ENCODE measurements at regions not wholly inside any gene's neighbourhood (a gene's known extent, or its start where the extent isn't known, plus 50 kb on each side); places are given as distances from the start of the nearest gene placed in this dataset.

DNA sequence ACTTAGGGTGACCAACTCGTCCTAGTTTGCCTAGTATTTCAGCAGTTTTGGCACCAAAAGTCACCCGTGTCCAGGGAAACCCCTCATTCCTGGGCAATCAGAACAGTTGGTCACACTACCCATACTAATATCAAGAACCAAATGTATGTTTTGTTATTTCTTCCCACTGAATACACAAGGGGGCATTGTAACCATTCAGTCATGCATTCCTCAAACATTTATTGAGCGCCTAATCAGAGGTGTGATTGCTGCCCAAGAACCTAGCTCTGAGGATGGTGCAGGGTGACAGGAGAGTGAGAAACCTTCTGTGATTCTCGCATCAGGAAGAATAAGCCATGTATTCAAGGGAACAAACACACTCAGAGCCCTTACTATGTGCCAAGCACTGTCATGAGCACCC is 69.8 kb upstream of the RAI2 start:
- TF ChIP-seq EZH2 (IDR thresholded peaks at IDR 0.05; ENCODE audit: low read length, missing control alignments): no peak
- TF ChIP-seq, protein P1, sequence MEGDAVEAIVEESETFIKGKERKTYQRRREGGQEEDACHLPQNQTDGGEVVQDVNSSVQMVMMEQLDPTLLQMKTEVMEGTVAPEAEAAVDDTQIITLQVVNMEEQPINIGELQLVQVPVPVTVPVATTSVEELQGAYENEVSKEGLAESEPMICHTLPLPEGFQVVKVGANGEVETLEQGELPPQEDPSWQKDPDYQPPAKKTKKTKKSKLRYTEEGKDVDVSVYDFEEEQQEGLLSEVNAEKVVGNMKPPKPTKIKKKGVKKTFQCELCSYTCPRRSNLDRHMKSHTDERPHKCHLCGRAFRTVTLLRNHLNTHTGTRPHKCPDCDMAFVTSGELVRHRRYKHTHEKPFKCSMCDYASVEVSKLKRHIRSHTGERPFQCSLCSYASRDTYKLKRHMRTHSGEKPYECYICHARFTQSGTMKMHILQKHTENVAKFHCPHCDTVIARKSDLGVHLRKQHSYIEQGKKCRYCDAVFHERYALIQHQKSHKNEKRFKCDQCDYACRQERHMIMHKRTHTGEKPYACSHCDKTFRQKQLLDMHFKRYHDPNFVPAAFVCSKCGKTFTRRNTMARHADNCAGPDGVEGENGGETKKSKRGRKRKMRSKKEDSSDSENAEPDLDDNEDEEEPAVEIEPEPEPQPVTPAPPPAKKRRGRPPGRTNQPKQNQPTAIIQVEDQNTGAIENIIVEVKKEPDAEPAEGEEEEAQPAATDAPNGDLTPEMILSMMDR (conservative IDR thresholded peaks at IDR 0.05 in 1 of 2, IDR thresholded peaks at IDR 0.05 in 1 of 2; ENCODE audit: low read depth in 1 of 2, low read length in 2 of 2): no peak
- no peak overlapping the region for H2AFZ ChIP-seq (ENCODE audit: low read length)
- DNase-seq (ENCODE audit: low read depth in 2 of 2): no peak
- H3K9ac ChIP-seq (ENCODE audit: insufficient read depth, low read length): no peak overlapping the region
- no peak overlapping the region for H3K27ac ChIP-seq (ENCODE audit: insufficient read depth, low read length)
- H3K4me3 ChIP-seq (replicated peaks in 1 of 4; ENCODE audit: control extremely low read depth in 1 of 4, insufficient read depth in 1 of 4, low read depth in 3 of 4, low read length in 4 of 4): no peak overlapping the region
- no peaks in the 10 kb centered on the region for H3K79me2 ChIP-seq (ENCODE audit: control insufficient read depth, insufficient read depth, low read length)
- no peak overlapping the region for H3K4me2 ChIP-seq (ENCODE audit: extremely low read depth, insufficient read depth, low read length)
- no peaks in the 10 kb centered on the region for H4K20me1 ChIP-seq (ENCODE audit: control insufficient read depth, extremely low read depth, insufficient read depth, low read length)
- H3K4me1 ChIP-seq (ENCODE audit: control insufficient read depth, extremely low read depth, insufficient read depth, low read length): no peaks in the 10 kb centered on the region
- no peaks in the 10 kb centered on the region for H3K27me3 ChIP-seq (ENCODE audit: control insufficient read depth, insufficient read depth, low read length)
- H3K36me3 ChIP-seq (ENCODE audit: control insufficient read depth, insufficient read depth, low read length): no peaks in the 10 kb centered on the region
- no peaks in the 10 kb centered on the region for H3K9me3 ChIP-seq (ENCODE audit: control insufficient read depth, insufficient read depth, low read depth, low read length)

GRCh38 chrX:17923546-17923945 is 62.4 kb upstream of the RAI2 start:
- Histone ChIP-seq H2AFZ (ENCODE audit: low read length) (no peak overlapping the region), H3K4me1 (ENCODE audit: control insufficient read depth, extremely low read depth, insufficient read depth, low read length) (no peaks in the 10 kb centered on the region), H4K20me1 (ENCODE audit: control insufficient read depth, extremely low read depth, insufficient read depth, low read length) (no peaks in the 10 kb centered on the region), H3K4me2 (ENCODE audit: extremely low read depth, insufficient read depth, low read length) (no peak overlapping the region), H3K9ac (ENCODE audit: insufficient read depth, low read length) (no peak overlapping the region), H3K27ac (ENCODE audit: insufficient read depth, low read length) (no peak overlapping the region), H3K27me3 (ENCODE audit: control insufficient read depth, insufficient read depth, low read length) (no peaks in the 10 kb centered on the region), H3K79me2 (ENCODE audit: control insufficient read depth, insufficient read depth, low read length) (no peaks in the 10 kb centered on the region), H3K9me3 (ENCODE audit: control insufficient read depth, insufficient read depth, low read depth, low read length) (no peaks in the 10 kb centered on the region), H3K36me3 (ENCODE audit: control insufficient read depth, insufficient read depth, low read length) (no peaks in the 10 kb centered on the region), H3K4me3 (replicated peaks in 1 of 4; ENCODE audit: control extremely low read depth in 1 of 4, insufficient read depth in 1 of 4, low read depth in 3 of 4, low read length in 4 of 4) (no peak overlapping the region)
- no peak for DNase-seq (ENCODE audit: low read depth in 2 of 2)
- TF ChIP-seq EZH2 (IDR thresholded peaks at IDR 0.05; ENCODE audit: low read length, missing control alignments): no peak
- TF ChIP-seq, protein P1 (conservative IDR thresholded peaks at IDR 0.05 in 1 of 2, IDR thresholded peaks at IDR 0.05 in 1 of 2; ENCODE audit: low read depth in 1 of 2, low read length in 2 of 2): no peak

- Histone ChIP-seq H3K9ac (ENCODE audit: insufficient read depth, low read length) (no peak overlapping the region), H3K4me1 (ENCODE audit: control insufficient read depth, extremely low read depth, insufficient read depth, low read length) (no peaks in the 10 kb centered on the region), H3K79me2 (ENCODE audit: control insufficient read depth, insufficient read depth, low read length) (no peaks in the 10 kb centered on the region), H3K4me3 (replicated peaks in 1 of 4; ENCODE audit: control extremely low read depth in 1 of 4, insufficient read depth in 1 of 4, low read depth in 3 of 4, low read length in 4 of 4) (no peak overlapping the region), H2AFZ (ENCODE audit: low read length) (no peak overlapping the region), H3K27ac (ENCODE audit: insufficient read depth, low read length) (no peak overlapping the region), H3K27me3 (ENCODE audit: control insufficient read depth, insufficient read depth, low read length) (no peaks in the 10 kb centered on the region), H4K20me1 (ENCODE audit: control insufficient read depth, extremely low read depth, insufficient read depth, low read length) (no peaks in the 10 kb centered on the region), H3K4me2 (ENCODE audit: extremely low read depth, insufficient read depth, low read length) (no peak overlapping the region), H3K9me3 (ENCODE audit: control insufficient read depth, insufficient read depth, low read depth, low read length) (no peaks in the 10 kb centered on the region), H3K36me3 (ENCODE audit: control insufficient read depth, insufficient read depth, low read length) (no peaks in the 10 kb centered on the region)
- TF ChIP-seq EZH2 (IDR thresholded peaks at IDR 0.05; ENCODE audit: low read length, missing control alignments): no peak
- TF ChIP-seq, protein P1 (conservative IDR thresholded peaks at IDR 0.05 in 1 of 2, IDR thresholded peaks at IDR 0.05 in 1 of 2; ENCODE audit: low read depth in 1 of 2, low read length in 2 of 2): no peak
- DNase-seq (ENCODE audit: low read depth in 2 of 2): no peak
Observed at GRCh38 chrX:17922303-17922702, 61.2 kb upstream of the RAI2 start.

Data from fibroblast of lung (primary cell).